ENCODE measurements at regions not wholly inside any gene's neighbourhood (a gene's known extent, or its start where the extent isn't known, plus 50 kb on each side); places are given as distances from the start of the nearest gene placed in this dataset.
"Not testable (repeated sequence)": the region's sequence is repeated elsewhere in the genome, so short reads cannot be mapped to it uniquely, and the experiment has no call there.

DNA sequence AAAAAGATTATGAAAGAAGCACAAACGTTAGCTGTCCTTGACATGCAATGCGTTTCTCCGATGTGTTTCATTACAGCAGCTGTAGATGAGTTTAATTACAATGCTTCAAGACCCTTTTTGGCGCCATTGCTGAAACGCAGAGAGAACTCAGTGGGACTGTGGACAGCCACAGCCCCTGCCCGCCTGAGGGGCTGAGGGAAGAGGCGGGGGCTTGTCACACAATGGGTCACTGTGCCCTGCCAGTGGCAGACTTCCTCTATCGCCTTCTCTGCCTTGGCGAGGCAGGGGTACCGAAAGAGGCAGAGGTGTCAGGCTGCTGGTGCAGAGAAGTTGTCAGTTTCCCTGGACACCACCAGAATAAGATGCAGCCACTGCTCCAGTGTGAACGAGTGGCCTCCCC lies 252.0 kb downstream of the NR2F2 start:
- no peak for DNase-seq

DNA sequence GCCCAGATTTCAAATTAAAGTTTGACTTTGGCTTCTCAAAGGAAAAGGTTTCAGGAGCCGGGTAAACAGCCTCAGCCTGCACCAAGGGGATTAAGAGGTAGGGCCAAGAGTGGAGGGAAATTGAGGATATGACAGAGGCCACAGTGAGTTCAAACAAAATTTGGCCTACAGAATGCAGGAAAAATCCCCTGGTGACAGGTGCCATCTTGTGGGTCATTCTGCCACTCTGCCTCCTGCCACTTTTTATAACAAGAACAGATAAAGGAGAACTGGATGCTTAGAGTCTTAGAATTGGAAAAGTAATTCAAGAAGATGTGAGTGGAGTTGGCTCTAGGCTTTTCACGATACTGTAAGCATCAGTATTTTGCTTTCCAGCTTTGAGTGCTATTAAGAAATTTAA lies 253.2 kb downstream of the NR2F2 start:
- no peak for DNase-seq

DNA sequence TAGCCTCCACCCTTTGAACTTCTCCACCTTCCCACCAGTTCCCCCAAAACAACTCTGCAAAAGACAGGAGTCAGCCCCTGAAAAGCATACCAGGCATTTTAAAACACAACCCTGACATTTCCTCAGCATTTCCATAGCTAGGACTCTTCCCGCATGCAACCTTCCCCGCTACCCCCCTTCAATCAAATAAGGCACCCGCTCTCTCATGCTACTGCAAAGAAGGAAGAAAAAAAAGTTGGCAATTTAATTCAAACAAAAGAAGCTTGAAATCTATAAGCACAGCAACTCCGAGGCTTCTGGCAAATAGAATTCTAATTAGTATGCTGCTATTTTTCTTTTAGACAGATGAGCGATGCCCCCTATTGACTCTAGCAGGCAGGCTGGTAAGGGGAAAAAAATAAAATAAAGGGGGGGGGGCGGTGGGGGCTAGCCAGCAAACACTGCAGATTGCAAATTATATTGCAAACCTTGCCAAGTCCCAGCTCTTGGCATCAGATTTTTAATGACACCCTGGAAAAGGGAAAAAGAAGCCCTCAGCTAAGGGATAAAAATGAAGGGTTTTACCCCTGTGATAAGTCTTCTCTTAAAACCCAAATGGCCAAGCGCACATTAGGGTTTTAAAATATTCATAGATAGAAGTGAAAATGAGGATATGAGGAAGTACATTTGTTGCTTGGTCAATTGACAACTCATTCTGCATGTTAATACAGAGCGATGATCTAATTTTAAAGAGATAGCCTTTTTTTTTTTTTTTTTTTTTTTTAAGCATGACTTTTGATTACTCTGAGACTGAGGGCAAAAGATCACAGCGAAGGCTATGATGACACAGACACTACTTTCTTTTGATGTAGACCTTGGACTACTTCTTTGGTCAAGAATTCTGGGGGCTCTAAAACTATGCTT lies 255.2 kb downstream of the NR2F2 start:
- no peak for DNase-seq

DNA sequence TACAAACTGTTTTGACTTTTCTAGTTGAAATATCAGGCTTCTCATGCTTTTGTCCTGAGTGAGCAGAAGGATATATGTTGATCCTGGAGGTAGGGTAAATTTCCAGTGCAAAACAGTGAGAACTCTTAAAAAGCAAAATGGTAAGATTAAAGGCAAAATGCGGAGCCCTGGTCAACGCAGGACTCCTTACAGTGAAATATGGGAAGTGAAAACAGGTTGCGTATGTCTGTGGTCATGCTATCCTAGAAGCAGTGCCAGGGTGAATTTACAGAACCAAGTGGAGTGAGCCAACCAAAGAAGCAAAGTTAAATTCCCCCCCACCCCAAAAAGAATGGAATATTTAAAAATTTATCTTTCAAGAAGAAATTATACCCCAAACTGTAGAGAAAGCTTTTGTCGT lies 256.4 kb downstream of the NR2F2 start:
- DNase-seq: no peak

DNA sequence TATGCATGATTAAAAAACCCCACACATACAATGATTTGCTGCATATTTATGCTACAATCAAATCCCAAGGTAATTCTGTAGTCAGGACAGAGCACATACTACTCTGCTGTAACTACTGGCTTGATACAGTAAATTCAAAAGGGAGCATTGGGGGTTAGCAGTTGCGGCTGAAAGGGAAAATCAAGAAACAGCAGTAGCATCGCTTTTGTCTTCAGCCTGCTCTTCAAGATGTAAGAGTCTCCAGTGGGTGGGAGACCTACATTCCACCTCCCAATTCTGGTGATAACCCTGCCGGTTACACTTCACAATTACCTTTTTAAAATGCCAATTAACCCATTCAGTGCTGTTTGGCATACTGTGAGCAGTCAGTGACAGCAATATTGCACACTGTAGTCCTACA lies 259.4 kb downstream of the NR2F2 start:
- no peak for DNase-seq

DNA sequence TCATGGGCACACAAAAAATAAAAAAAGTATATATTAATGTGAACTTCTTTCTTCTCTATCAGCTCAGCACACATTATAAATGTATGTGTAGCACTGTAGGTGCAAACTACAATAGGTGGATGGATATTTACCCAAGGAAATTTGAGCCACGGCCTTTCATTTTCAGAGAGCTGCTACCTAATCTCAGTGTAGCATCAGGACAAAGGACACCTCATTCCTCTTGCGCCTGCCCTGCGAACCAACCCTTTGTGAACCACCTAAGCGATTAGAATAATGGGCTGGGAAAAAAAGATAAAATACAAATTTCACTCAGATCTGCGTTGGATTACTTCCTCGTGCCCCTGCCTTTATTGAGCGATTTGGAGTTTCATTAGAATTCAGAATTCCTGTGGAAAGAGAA lies 263.2 kb downstream of the NR2F2 start:
- no peak for DNase-seq

DNA sequence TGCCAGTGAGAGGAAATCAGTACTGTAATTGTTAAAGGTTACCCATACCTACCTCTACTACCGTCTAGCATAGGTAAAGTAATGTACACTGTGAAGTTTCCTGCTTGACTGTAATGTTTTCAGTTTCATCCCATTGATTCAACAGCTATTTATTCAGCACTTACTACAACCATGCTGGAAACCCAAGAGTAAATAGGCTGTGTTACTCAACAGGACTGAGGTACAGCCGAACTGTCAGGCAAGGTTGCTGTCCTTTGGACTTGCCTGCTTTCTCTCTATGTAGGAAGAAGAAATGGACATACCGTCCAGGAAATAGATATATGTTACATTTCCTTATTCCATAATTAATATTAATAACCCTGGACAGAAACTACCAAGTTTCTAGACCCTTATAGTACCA lies 265.5 kb downstream of the NR2F2 start:
- DNase-seq: no peak

DNA sequence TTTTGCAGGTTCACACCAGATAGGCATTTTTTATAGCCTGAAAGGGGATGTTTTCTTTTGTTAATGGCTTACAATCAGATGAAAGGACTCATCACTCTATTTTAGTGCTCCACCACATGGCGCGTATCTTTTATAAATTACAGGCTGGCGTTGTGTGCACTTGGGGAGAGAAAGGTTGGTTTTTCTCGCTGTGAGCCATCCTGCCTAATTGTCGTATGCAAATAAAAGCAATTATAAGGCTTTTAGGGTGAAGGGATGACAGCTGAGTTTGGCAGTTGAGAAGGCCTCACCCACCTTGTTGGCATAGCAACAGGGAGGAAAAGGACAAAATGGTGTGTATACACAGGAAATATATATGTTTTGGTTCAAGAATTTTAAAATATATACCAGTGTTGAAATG lies 268.0 kb downstream of the NR2F2 start:
- no peak for DNase-seq

DNA sequence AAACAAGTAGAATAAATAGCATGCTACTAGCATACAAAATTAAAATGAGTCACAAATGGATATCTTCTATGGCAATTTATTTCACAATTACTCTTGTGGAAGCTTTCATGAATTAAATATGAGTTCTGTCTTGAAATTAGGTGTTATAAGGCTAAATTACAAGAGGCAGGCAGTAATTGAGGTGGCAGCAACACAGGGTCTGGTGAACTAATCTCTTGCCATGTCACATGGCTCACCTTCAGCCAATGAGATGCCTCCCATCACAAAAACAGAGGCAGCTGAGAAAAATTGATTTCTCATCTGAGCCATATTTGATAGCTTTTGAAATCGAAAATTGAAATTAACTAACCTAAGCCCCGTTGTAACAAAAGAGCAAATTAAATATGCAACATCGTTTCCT lies 268.8 kb downstream of the NR2F2 start:
- no peak for DNase-seq

DNA sequence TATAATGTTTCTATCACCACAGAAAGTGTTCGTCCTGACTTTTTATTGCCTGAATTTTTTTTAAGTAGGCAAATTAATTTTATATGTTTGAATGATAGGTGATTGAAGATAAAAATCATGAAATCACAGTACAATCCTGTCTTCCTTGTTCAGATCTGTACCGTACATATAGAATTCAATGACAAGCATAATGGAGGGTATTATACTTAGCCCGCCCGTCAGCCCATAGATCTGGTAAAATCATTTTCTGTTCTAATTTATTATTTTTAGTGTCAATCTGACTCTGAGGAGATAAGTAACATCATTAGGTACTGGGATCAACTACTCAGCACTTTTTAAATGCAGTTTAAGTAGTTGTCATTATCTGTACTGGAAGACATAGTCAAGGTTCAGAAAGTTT lies 269.9 kb downstream of the NR2F2 start:
- no peak for DNase-seq

DNA sequence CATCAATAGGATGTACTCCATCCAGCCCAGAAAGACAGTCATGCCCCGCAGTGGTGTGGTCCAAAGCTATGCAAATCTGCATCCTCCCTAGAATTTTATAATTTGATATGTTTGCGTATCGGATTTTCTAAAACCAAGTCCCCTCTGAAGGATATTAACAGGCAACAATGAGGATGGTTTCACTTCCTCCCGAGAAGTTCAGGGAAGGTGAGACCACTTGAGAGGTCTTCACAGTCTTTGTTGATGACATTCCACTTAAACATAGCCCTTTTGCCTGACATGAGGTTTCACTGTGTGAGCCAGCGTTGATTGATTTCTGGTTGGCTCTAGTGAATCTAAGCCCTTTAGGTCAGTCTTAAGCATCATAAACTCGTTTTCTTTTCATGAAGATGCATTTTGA lies 276.1 kb downstream of the NR2F2 start:
- DNase-seq: no peak

DNA sequence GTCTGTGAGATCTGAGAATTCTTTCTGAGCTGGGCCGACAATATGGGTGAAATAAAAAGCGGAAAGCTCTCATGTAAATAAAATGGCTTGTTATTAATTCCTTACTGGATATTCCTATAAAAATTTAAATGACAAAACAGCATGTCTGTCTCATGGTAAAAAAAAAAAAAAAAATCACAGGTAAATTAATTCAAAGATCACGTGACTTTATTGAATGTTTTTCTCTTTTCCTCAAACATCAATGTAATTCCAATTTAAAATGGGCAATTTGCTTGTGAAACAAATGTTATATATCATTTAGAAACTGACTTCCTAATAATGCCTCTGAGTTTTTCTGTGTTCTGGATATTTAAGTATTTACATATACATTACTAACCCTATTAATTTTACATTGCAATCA lies 280.3 kb downstream of the NR2F2 start:
- DNase-seq: no peak

DNA sequence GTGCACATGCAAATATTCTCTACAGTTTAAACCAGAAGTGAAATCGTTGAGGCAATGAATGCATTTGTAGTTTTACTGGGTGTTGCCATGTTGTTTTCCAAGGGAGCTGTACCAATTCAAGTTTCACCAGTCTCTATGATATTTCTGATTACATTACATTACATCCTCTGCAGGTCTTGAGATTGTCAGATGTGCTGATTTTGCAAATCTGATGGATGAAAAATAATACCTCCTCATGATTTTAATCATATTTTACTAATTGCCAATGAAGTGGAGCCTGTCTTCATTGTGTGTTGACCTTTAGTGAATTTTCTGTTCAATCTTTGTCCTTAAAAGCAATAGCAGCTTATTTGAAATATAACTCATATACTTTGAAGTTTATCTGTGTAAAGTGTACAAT lies 282.4 kb downstream of the NR2F2 start:
- DNase-seq: no peak

DNA sequence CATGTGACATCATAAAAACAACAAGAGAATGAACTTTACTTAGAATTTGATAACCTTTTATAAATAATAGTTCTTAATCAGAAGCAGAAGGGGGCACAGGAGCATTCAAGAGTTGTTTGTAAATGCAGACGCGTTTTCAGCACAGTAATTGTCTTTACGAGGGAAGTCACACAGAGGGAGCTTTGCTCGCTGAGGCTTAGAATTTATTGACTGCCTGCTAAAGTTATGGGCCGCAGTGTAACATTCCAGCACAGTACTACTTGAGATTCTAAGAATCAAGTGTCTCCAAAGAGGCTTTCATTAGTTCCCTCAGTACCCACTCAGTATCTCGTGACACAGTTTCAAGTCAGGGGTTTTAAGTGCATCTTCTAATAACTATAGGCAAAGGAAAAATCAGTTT lies 288.7 kb downstream of the NR2F2 start:
- DNase-seq: peak; percentile 39

DNA sequence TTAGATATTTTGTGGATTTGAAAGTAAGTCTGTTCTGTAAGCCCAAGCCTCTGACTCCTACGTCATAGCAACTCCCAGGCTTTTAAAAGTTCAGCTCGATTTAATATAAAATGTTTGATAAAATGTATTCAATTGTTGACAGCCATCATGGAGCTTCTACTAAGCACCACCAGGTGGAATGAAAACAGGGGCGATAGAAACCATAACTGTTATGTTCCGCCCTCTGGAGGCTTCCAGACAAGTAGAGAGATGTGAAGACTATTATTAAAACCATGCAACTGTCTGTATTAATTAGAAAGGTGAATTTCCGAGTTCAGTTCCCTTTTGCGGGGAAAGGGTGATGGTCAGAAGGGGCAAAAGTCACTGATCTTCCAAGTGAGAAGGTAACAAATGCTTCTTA lies 292.2 kb downstream of the NR2F2 start:
- no peak for DNase-seq

DNA sequence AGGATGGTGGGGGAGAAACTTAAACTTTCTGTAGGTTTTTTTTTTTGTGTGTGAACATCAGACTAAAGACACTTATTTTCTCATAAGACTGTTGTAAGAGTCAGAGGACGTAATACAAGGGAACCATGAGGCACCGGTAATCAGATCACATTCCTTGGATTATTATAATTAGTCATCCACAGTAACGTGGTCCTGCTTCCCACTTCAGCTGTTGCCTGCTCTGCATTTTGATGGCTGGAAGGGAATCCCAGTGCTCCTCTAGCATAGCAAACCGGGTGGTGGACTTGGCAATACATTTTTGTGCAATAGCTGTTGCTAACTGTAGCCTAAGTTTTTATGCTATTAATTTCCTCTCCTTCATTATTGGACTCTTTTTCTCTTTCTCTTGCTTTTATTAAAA lies 294.8 kb downstream of the NR2F2 start:
- DNase-seq: no peak

DNA sequence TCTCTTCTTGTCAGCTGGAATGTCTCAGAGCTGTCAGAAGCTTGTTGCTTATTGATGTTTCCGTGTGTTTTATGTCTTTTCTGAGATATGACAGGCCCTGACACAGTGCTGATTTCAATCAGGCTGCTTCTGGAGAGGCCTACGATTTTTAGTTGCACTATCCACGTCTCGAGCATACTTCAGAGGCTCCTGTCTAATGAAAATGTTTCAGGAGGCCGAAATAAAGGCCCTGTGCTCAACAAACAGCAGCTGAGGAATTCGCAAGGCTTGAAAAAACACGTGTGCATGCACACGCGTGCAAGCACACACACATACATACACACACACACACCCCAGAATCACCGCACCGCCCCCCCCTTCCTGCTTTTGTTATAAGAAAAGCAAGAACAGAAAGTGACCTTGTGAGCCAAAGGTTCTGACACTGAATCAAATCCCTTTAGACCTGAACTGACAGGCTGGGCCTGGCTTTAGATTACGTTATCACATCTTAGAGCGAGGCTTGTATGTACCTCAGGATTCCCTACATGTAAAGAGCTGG lies 296.6 kb downstream of the NR2F2 start:
- peak; percentile 24 for DNase-seq

DNA sequence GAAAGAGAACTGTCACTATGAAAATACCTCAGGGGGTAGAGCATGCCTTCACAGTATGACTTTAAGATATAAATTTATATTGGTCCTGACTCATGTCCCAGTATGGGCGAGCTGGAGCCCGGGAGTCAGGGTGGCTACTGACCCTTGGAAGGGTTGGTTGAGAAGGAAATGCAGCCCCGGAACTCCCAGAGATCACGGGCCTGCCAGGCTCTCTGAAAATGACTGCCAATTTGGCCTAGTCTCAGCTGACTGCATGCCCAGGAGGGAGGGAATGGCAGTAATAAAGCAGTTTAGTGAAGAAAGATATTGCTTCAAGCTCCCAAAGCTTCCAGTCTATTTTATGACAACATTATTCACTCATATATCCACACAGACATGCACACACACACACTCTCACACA lies 299.0 kb downstream of the NR2F2 start:
- DNase-seq: peak; percentile 8

DNA sequence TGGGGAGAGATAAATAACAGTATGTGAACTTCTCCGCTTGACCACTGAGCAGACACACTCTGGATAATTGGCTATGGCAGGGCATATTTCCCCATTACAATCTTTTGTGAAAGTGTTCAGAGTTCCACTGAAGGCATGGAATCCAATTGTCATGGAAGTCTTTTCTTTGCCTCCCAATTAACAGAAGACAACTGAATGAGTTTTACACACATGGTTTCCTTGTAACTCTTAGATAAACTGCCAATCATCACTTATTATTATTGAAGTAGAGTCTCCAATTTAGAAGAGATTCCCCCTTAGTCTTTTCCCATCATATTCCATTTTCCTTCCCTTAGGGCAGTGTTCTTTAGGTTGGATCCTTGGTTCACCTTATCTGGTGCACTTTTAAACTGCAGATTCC lies 308.3 kb downstream of the NR2F2 start:
- no peak for DNase-seq

DNA sequence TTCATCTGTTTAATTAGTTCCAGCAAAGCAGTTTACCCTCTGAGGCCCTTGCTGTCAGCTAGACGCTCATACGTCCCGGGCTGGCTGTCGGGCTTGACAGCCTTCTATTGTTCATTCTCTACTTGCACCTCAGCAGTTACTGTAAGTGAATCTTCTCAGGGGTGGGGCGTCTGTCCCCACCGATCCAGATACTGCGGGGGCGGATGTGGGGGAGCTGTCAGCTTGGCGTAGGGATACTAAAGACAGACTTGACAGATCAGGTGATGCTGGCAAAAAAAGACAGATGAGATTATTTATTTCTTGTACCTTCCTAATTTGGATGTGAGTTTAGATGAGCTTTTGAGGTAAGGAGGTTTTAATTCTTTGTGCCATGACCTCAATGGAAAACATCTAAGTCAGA lies 315.3 kb downstream of the NR2F2 start:
- DNase-seq: peak; percentile 24

DNA sequence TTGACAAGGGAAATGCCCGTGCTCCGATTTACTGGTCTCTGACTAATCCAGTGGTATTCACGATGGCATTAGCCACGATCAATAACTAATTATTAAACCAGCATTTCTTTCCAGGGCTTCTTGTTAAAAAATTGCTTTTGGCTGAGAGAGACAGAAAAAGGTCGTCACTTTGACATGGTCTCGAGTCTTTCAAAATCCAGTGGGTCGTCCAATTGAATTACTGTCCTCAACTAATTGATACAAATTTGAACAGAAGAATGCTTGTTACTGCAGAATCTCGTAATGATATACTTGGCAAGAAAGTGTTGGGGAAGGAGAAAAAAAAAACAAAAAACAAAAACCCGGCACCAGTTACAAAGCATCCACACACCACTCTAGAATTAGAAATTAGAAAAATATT lies 318.4 kb downstream of the NR2F2 start:
- no peak for DNase-seq

DNA sequence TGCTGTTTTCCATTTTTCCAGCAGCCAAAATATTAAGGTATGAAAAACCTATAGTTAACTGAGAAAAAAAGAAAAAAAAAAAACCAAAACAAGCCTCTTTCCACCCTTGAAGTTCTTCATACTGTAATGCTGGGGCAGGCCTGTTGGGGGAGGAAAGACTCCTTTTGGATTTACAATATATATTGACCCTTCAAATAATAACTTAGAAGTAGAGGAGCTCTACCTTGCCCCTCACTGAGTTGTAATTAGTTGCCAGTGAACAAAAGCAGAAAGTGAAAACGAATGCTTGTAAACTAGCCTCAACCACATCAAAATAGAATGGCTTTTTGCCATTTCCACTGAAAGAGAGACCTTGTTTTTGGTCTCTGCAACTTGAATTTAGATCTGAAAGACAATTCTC lies 326.6 kb downstream of the NR2F2 start:
- no peak for DNase-seq

DNA sequence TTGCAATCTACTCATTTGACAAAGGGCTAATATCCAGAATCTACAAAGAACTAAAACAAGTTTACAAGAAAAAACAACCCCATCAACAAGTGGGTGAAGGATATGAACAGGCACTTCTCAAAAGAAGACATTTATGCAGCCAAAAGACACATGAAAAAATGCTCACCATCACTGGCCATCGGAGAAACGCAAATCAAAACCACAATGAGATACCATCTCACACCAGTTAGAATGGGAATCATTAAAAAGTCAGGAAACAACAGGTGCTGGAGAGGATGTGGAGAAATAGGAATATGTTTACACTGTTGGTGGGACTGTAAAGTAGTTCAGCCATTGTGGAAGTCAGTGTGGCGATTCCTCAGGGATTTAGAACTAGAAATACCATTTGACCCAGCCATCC lies 336.5 kb downstream of the NR2F2 start:
- not testable (repeated sequence) for DNase-seq

DNA sequence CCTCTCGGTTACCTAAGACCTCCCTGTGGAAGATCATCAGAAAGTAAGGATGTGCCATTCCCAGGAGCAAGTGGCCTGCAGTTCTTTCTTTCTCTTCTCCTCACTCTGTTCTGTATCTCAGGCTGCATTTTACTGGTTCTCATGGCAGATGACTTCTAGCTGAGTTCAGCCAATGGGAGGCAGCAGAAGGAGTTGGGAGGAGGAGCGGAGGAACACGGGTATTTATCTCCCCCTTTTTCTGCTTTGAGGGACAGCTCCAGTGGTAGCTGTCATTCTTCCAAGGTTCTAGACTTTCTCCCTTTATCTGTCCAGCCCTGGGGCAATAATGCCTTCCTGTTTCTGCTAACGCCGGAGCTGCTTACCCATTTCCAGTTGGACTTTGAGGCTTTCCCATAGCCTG lies 339.9 kb downstream of the NR2F2 start:
- no peak for DNase-seq
